CD4-positive, alpha-beta T cell treated with Interleukin-12 subunit alpha and Interleukin-12 subunit beta, for 1 hour (primary cell): ENCODE measurements at regions not wholly inside any gene's neighbourhood (a gene's known extent, or its start where the extent isn't known, plus 50 kb on each side); places are given as distances from the start of the nearest gene placed in this dataset.

Experiments
- DNase-seq: peaks from one replicate; pipeline ENCODE4 v3.0.0-alpha.2; 2020

DNA sequence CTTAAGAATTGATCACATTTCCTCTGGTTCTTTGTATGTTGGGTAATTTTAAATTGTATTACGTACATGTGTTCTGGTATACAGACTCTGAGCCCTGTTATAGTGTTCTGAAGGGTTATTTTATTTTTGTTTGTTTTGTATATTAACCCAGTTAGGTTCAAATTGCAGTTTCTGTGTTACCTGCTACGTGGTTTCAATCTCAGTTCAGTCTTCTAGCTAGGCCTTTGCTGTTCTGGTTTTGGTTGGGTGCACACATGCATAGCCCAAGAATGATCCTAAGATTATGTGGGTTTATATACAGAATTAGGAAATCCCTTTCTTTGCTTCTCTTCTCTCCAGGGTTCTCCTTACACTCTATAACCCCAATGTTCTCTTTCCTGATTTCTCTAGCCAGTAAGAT is 161.0 kb downstream of the PPP1R2C start:
- DNase-seq: no peak

DNA sequence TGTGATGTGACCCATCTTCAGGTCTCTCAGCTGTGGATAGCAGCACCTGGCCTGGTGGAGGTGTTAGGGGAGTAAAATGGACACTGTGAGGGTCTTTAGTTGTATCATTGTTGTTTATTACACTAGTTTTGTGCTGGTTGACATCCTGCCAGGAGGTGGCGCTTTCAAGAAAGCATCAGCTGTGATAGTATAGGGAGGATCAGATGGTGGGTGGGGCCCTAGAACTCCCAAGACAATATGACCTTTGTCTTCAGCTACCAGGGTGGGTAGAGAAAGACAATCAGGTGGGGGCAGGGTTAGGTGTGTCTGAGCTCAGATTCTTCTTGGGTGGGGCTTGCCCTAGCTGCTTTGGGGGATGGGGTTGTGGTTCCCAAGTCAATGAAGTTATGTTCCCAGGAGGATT is 162.8 kb downstream of the PPP1R2C start:
- DNase-seq: no peak

DNA sequence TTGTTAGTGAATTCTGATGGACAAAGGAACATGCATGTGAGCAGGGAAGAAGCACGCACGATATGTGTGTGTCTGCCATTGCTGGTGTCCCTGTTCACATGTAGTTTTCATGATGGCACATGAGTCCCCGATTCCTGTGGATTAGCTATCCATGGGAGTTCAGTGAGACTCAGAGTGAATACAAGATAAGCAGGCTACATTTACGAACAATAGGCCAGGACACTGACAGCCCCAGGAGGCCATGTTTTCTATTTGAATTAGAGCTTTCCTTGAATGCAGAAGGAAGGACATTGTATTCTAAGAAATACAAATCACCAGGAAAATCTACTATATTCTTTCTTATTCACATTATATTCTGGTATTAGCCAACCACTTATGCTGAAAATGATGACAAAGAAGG is 171.4 kb downstream of the PPP1R2C start:
- DNase-seq: no peak

DNA sequence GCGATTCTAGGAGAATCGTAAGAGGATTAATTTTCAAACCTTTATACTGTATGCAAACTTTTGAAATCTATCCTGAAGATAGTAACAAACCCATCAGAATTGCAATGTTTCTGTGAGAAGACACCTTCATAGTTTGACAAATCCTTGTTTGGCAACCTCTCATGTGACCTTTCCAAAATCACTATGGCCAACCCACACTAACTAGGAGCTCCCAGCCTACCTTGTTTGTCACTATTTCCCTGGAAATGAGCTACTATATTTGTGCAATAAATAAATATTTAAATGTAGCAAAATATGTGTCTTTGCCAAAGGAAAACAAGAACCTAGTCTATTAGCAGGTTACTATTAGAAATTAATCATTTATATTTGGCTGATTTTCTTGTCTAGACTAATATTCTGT is 173.7 kb downstream of the PPP1R2C start:
- DNase-seq: no peak

DNA sequence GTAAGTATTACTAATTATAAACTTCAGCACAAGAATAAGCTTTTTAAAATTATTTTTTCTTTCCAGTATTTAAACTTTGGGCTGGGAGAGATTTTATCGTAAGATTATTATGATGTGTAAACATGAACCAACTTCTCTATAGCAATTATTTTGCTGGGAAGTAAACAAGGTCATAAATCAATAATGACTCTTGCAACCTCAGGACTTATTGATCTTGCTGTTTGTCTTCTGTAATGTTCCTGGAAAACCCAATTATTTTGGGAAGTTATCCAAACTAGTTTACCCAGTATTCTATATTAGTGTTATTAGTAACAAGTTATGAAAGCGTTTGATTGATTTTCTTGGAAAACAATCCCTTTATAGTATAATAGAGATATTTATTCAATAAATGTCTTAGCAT is 174.9 kb downstream of the PPP1R2C start:
- no peak for DNase-seq

DNA sequence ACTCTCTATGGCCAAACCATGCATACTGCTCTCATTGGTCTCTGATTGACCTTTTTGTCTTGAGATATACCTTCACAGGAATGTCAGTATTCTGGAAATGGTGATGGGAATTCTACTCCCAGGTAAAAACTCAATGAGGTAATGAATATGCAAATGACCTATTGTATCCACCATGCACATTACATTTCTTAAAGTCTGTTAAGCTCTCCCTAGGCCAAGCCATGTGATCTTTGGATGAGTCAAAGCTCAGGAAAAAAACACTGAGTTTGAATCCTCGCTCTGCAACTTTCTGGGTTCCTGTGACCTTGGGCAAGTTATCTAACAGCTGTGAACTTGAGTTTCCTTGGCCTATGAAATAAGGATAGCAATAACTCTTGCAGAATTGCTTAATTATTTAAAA is 175.4 kb downstream of the PPP1R2C start:
- no peak for DNase-seq

DNA sequence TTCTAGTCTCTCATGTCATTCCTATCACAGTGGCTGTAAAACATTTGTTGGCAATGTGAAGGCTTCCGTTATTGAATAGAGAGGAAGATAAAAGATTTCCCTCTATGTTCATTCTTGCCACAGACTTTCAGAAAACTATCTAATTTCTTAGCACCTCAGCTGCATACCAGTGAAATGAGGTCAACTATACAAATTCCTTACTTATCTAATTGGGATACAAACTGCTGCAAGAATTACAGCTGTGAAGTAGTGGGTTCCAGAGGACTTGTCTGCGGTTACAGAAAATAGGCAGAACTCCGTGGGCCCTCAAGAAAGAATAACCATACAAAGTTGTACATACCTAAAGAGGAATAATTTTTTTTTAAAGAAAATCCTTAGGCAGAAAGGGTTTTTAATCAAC is 175.8 kb downstream of the PPP1R2C start:
- DNase-seq: no peak

DNA sequence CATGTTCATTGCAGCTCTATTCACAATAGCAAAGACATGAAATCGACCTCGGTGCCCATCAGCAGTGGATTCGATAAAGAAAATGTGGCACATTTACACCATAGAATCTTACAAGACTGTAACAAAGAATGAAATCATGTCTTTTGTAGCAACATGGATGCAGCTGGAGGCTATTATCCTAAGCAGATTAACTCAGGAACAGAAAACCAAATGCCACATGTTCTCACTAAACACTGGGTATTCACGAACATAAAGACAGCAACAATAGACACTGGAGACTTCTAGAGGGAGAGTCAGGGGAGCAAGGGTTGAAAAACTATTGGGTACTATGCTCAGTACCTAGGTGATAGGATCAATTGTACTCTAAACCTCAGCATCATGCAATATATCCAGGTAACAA is 180.5 kb downstream of the PPP1R2C start:
- DNase-seq: no peak

DNA sequence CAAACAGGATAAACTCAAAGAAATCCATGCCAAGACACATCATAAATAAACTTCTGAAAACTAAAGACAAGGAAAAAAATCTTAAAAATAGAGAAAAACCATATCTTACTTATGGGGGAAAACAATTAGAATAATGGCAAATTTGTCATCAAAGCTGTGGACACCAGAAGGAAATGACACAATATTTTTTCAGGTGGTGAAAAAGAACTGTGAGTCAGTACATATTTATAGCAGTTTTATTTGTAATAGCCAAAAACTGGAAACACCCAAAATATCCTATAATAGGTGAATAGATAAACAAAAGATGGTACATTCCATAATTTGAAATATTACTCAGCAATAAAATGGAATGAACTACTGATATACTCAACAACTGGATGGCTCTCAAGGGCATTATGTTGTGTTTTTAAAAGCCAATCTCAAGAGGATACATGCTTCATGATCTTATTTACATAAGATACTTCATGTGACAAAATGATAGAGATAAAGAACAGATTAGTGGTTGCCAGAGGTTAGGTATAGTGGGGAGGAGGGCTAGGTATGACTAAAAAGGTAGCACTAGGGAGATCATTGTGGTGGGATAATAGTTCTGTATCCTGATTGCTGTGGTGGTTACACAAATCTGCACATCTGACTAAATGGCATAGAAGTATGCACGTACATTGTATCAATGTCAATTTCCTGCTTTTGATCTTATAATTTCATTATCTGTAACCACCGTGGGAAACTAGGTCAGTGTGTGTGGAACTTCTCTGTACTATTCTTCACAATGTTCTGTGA is 191.9 kb downstream of the PPP1R2C start:
- DNase-seq: no peak

DNA sequence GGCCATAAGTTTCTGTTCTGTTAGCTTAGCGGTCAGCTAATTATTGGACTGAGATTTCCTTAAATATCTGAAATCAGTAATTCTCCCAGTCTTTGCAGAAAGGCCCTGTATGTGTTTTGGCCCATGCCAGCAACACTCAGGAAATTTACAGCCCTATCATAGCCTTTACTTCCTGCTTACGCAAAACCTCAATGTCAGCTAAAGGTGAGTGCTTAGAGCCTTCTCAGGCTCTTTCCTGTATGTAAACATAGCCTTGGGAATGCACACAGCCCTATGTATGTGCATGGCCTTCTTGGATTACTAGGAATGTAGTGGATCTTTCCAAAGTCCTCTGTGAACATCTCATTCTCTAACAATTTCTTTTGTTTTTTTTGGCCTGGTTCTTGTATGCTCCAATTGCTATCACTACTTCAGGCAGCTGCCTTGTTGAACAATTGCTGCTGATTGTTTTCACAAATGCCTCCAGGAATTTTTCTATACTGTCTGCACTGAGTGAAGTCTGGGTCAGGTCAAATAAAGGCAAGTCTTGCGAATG is 200.0 kb downstream of the PPP1R2C start:
- DNase-seq: peak; percentile 5

DNA sequence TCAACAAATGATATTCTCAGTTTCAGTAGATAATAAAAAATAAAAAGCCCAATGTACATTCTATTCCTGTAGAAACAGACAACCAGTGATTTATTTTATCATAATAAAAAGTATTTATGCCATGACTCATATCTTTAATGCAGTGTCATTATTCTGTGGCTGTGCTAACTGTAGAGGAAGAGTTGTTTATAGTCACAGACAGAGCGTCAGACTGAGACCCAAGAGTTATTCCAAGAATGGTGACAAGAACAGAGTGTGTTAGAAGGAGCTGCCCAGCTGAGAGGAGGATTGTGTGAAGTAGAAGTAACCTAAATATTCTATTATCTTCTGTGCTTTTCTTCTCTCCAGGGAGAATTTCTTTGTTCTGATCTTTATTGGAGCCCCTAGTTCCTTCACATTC is 210.7 kb downstream of the PPP1R2C start:
- no peak for DNase-seq

DNA sequence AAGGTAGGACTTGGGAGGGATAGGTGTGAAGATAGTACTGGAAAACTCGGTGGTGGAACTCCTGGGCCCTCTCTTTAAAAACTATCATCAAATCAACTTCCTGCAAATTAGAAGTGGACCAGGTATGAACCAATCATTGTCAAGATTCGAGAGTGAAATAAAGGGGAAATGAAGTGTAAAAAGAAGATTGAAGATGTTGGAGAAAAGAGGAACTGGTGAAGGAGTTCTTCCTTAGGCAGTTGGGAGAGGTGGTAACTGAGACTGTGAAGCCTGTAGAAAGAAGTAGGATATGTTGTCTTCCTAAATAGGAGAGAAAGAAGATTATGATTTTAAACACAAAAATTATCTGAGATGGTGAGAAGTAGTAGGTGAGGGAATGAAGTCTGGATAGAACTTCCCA is 212.2 kb downstream of the PPP1R2C start:
- DNase-seq: no peak

DNA sequence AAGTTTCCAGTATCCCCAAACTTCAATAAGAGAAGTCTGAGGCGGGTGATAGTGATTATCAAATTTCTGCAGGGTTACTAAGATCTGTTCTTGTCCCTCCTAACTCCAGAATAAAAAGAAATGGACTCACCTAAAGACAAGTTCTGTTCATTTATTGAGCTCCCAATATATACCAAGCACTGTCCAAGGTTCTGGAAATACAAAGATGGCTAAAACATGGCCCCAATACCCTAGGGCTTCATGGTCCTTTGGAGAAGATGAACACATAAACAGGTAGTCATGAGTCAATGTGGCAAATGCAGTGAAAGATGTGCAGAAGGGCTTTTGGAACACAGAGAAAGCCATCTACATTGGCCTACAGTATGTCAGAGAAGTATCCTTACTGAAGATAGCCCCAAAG is 231.2 kb downstream of the PPP1R2C start:
- no peak for DNase-seq

DNA sequence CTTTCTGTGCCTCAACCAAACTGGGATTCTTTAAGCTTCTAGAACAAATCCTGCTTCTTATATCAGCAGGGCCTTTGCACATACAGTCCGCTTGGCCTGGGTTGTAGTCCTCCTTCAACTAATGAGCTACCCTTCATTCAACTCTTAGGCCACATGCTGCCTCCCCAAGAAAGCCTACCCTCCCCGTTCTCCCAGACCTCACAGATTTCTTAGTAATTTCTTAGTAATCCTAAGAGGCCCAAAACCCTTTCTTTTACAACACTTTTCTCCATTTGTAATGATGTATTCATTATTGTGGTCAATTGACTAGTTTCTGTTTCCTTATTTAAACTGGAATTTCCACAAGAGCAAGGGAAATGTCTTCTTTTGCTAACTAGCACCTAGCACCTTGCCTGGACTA is 233.1 kb downstream of the PPP1R2C start:
- DNase-seq: no peak

DNA sequence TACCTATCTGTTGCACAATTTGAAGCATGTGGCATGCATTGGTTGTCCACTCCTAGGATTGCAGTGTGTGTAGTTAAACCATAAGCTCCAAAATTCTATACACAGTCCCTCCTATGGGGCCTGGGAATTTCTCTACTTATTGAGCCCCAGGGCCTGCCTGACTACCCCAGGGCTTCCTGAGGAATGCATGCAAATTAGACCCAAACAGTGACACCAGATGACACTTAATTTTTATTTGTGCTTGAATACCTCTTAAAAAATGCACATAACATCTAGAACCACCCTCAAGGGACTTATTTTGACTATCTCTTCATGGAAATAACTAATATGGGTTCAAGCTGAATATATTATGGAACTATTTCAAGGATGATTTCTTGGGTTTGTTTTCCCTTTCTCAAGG is 236.4 kb downstream of the PPP1R2C start:
- no peak for DNase-seq

DNA sequence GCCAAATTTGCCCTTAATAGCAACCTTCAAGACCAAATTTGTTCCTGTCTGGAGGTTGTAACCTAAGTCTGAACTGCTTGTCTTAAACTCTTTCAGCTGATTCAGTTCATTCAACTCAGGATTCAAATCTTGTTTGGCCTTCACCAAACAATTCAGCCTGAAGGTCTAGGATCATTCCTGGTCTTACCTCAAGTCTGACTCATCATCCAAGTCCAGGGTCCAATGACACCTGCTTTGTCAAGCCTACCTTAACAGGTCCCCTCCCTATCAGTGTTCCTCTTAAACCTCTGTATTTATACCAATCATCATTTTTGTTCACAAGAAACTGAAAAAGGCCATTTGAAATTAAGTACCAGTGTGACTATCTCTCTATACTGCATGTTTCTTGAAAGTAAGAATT is 237.8 kb downstream of the PPP1R2C start:
- no peak for DNase-seq

DNA sequence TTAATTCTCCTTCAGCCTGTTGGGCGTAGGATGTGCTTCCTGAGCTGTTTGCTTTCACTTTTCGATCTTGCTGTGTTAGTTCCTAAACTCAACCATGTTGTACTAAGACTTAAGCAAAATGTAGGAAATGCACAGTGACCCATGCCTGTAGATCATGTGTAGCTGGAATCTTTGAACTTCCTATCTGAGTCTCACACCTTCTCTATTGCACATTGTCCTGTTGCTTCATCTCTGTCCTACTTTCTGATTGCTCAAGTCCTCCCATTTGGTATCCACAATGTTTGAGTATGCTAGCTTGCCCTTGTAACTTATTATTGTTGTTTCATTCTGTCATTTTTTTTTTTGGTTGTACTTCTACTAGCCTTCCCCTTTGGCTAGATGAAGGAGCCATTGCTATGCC is 239.6 kb downstream of the PPP1R2C start:
- no peak for DNase-seq

DNA sequence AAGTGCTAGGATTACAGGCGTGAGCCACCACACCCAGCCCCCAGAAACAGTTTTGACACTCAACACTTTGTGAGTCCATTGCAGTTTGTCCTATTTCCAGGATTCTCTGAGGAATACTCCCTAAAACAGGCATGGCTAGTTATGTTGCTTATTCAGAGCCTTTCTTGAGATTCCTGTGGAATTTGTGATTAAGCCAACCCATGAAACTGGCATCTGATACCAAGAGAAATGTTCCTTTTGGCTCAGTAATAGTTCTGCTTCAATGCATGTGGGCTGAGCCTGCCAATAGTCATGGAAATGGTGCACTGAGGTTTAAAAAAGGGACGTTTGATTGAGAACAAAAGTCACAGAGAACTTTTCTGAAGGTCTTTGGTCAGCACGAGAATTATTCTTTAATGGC is 241.7 kb downstream of the PPP1R2C start:
- DNase-seq: no peak

DNA sequence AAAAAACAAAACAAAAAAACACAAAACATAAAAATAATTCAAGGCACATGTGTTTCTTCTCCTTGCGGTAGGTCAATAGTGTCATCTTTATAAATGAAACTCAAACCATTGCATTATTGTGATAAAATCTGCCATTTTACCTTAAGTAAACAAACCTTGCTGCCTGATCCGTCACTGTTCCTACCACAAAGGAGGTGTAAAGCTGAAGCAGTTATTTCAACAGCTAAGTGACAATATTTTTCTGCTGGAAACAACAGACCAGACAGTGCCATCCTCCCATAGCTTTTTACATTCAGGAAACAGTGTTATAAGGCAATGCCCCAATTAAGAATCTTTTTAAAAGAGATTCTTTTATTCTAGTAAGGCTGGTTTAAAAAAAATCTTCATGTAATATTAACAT is 242.7 kb downstream of the PPP1R2C start:
- no peak for DNase-seq

DNA sequence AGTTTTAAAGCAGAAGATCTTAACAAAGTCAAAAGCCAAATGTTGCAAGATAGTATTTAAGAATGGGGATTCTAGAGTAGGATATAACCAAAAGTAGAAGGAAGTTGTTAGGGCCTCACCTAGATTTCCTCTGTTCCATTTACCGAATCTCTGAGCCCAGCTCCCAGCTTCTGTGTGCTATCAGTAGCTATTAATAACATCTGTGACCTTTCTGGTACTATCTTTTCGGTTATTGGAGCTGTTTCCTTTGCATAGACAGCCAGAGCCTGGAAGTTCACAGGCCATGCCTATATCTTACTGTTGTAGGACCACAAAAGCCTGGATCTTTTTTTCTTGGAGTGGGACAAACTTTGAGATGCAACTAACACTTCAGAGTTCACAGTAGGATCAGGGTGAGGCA is 244.2 kb downstream of the PPP1R2C start:
- no peak for DNase-seq

DNA sequence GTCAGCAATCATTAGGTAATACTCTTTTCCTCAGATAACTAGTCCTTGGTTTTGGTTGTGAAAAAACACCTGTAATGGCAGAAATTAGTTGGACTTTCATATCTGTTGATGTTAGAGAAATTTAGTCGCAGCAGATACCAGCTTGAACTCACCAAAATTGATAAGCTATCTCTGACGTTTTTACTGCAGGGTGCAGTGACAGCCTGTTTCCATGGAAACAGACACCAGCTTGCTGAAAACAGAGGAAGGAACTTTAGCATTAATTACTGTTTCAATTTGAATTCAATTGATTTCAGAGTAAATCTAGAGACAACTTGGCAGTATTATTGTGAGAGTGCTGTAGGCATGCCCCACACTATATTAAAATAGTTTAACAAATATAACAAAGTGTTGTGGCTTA is 246.5 kb downstream of the PPP1R2C start:
- peak; percentile 51 for DNase-seq

DNA sequence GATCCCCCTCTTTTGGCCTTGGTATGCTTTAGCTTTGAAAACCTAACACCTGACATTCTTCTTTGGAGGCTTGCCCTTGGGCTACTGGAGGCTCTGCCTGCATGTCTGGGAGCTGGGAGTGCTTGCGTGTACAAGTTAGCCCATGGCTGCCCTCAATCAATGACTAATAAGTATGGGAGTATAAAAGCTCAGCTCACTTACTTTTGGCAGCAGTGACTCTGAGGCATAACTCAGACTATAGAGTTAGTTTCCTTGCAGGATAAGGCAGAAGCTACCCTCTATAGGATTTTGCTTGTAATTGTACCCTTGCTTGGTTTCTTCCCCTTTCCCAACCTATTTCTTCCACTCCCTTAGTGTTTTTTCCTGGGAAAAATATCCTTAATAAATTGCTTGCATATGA is 247.9 kb downstream of the PPP1R2C start:
- no peak for DNase-seq

DNA sequence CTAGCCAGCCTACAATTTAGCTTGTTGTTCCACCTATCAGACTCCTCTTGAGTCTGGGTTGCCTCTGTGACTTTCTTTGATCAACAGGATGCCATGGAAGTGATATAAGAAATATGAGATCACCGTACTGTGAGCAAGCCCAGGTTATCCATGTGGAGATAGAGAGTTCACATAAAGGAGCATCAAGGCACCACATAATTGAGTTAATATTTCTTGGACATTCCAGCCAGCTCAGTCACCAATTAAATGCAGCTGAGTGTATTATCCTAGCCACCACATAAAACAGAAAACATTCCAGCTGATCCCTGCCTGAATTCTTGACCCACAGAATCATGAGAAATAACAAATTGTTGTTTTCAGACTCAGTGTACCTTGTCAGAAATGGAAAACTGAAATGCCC is 253.6 kb downstream of the PPP1R2C start:
- DNase-seq: no peak

DNA sequence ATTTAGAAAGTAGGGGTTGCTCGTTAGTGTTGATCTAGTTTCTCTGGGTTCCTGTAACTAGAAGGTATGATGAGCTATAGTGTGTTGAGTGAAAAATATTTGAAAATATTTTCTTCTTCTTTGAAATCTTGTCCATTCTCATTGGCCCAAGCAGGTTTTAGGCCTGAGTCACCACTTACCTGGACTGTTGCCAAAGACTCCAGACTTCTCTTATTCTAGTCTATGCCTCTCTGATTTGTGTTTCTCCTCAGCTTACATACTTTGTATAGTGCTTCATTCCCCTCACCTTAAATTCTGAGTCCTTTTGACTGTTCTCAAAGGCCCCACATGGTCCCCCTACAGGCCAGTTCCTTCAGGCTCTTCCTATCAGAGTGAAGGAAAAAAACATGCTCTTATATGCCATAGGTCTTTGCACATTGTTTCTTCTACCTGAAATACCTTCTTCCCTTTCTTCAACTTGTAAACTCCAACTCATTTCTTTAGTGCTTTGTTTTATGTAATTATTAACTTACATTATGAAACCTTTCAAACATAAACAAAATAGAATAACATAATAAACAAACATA is 258.2 kb downstream of the PPP1R2C start:
- no peak for DNase-seq

DNA sequence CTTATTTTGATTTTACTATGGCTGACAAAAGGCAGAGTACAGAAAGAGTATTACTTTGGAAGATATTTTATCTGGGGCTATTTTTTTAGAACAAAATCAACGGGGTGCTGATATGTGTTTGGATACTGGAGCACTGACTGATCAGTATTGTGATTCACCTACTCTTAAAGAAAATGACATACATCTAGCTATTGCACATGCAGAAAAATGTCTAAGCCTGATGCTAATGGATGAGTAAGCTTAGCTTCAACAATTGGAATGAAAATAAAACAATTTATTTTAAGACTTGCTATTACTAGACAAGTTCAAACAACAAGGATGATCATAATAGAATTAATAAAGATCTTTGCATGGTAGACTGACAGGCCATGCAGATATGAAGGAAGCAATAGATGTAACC is 262.0 kb downstream of the PPP1R2C start:
- DNase-seq: no peak
